ENCODE measurements at regions not wholly inside any gene's neighbourhood (a gene's known extent, or its start where the extent isn't known, plus 50 kb on each side); places are given as distances from the start of the nearest gene placed in this dataset.

DNA sequence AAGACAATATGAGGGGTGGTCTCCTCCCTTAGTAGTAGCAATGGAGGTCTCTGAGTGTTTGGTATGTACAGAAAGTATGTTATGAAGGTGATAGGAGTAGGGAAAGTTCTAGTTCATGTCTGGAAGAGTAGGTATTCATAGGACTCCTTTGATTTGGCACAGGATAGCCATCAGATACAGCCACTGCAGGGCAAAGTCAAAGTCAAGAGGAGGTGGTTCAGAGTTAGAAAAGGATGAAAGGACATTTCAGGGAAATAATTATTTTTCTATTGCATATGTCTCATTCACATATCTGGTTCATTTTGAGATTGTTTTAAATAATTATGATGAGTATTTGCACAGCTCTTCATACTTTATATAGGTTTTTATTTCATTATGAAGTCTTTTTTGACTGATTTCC is 381.1 kb downstream of the MFSD1 start:
- Histone ChIP-seq H3K9me3 (replicated peaks; ENCODE audit: control insufficient read depth, insufficient read depth, low read depth, low read length) (no peaks in the 10 kb centered on the region), H3K27ac (ENCODE audit: extremely low read depth, low read depth, low read length) (no peak overlapping the region), H3K4me1 (replicated peaks in 1 of 2; ENCODE audit: control insufficient read depth in 2 of 2, insufficient read depth in 2 of 2, low read length in 2 of 2) (no peaks in the 10 kb centered on the region), H3K4me2 (ENCODE audit: insufficient read depth, low read length) (no peak overlapping the region), H4K20me1 (replicated peaks; ENCODE audit: control insufficient read depth, insufficient read depth, low read length) (no peaks in the 10 kb centered on the region), H2AFZ (ENCODE audit: low read depth, low read length) (no peak overlapping the region), H3K9me1 (ENCODE audit: control insufficient read depth, insufficient read depth, low read length) (no peaks in the 10 kb centered on the region), H3K9ac (ENCODE audit: insufficient read depth in 1 of 2, low read depth in 2 of 2, low read length in 2 of 2) (no peak overlapping the region), H3K27me3 (ENCODE audit: control insufficient read depth in 2 of 2, insufficient read depth in 2 of 2, low read length in 2 of 2) (no peaks in the 10 kb centered on the region), H3K4me3 (no peak overlapping the region), H3K79me2 (ENCODE audit: control insufficient read depth, insufficient read depth, low read length) (no peaks in the 10 kb centered on the region), H3K36me3 (ENCODE audit: control insufficient read depth, insufficient read depth, low read length) (no peaks in the 10 kb centered on the region)
- no TSS peak for BruUV-seq (replicated peaks)
- CTCF ChIA-PET (ENCODE audit: low intra/inter-chr PET ratio), result no interaction called here
- FAIRE-seq (no peak), DNase-seq (ENCODE audit: extremely low read depth in 1 of 4, low spot score in 3 of 4) (no peak), ATAC-seq (no peak)
- POLR2A ChIA-PET, result no interaction called here
- in situ Hi-C loops (cut with MboI), result no loop called here
- intact Hi-C loops (cut with micrococcal nuclease), result no loop called here
- TF ChIP-seq, protein P1, sequence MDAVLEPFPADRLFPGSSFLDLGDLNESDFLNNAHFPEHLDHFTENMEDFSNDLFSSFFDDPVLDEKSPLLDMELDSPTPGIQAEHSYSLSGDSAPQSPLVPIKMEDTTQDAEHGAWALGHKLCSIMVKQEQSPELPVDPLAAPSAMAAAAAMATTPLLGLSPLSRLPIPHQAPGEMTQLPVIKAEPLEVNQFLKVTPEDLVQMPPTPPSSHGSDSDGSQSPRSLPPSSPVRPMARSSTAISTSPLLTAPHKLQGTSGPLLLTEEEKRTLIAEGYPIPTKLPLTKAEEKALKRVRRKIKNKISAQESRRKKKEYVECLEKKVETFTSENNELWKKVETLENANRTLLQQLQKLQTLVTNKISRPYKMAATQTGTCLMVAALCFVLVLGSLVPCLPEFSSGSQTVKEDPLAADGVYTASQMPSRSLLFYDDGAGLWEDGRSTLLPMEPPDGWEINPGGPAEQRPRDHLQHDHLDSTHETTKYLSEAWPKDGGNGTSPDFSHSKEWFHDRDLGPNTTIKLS (IDR thresholded peaks at IDR 0.05; ENCODE audit: borderline replicate concordance, low read depth), result no peak
- TF ChIP-seq, protein P2, sequence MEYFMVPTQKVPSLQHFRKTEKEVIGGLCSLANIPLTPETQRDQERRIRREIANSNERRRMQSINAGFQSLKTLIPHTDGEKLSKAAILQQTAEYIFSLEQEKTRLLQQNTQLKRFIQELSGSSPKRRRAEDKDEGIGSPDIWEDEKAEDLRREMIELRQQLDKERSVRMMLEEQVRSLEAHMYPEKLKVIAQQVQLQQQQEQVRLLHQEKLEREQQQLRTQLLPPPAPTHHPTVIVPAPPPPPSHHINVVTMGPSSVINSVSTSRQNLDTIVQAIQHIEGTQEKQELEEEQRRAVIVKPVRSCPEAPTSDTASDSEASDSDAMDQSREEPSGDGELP (CRISPR knock-in tag; IDR thresholded peaks at IDR 0.05; ENCODE audit: borderline replicate concordance), result no peak
- no peak for TF ChIP-seq FOSL1 (tag; conservative IDR thresholded peaks at IDR 0.05)
- no peak for TF ChIP-seq MYC (IDR thresholded peaks at IDR 0.05; ENCODE audit: low read depth, low read length)
- no peak for TF ChIP-seq MYC (CRISPR knock-in tag; IDR thresholded peaks at IDR 0.05; ENCODE audit: borderline replicate concordance, low read depth)
- TF ChIP-seq RNF2 (IDR thresholded peaks at IDR 0.05), result no peak
